K562 (cell line): ENCODE measurements at regions not wholly inside any gene's neighbourhood (a gene's known extent, or its start where the extent isn't known, plus 50 kb on each side); places are given as distances from the start of the nearest gene placed in this dataset.

Experiments
- ATAC-seq: fragments of 200-7000 bp; cut with Tn5 transposase; 3 replicates; pipeline ENCODE4 v1.9.1; 2020; ENCODE audit warnings: moderate library complexity
- BruUV-seq: library from RNA; stranded (reverse); fragments of 400-500 nt; replicated peaks from 2 replicates; lab custom pipeline; 2021; lab: Mats Ljungman, UMichigan
- CTCF ChIA-PET: fragments of 300-600 bp; formaldehyde crosslinking; extraction: SDS; loops from one replicate; lab custom pipeline; 2021; ENCODE audit warnings: low intra/inter-chr PET ratio; lab: Yijun Ruan, JAX
- POLR2A ChIA-PET: fragments of 300-600, 350-650 bp; sonication (Branson Sonifier 250); formaldehyde crosslinking; extraction: SDS; loops from one replicate; lab custom pipeline; 2021; ENCODE audit warnings: antibody characterized with exemption, inconsistent platforms; lab: Yijun Ruan, JAX
- DNase-seq, 4 experiments: peaks; one replicate each; pipeline versions ENCODE4 v3.0.0 to v3.0.0-alpha.2; 2011 to 2018; ENCODE audit warnings: low spot score in 3 of 4, mixed read lengths in 3 of 4; ENCODE audit errors: extremely low read depth in 1 of 4
- FAIRE-seq: peaks from 2 replicates; lab custom pipeline; 2011; peaks lifted over from hg19 to GRCh38; lab: Jason Lieb, UNC
- H2AFZ ChIP-seq: 2 replicates; pipeline ENCODE4 v1.6.0; 2011; ENCODE audit warnings: low read depth, low read length, control low read depth, inconsistent platforms
- H3K27ac ChIP-seq: fragments of 200-600 bp; 3 replicates; pipeline ENCODE4 v1.8.0; 2011; ENCODE audit warnings: low read depth, mild to moderate bottlenecking, control low read depth, inconsistent platforms, low read length, moderate library complexity, mixed read lengths; ENCODE audit errors: extremely low read depth
- H3K27me3 ChIP-seq, 2 experiments: fragments of 300-600 bp in 1 of 2; 2 replicates in 1 of 2; 3 replicates in 1 of 2; pipeline versions ENCODE4 v1.6.0 to v1.8.0; 2011; ENCODE audit warnings: inconsistent platforms in 2 of 2, low read length in 2 of 2, mild to moderate bottlenecking in 1 of 2, mixed read lengths in 1 of 2, moderate library complexity in 1 of 2; ENCODE audit not compliant: control insufficient read depth in 2 of 2, insufficient read depth in 2 of 2
- H3K36me3 ChIP-seq: fragments of 300-600 bp; 3 replicates; pipeline ENCODE4 v1.8.0; 2011; ENCODE audit warnings: mild to moderate bottlenecking, low read length, inconsistent platforms; ENCODE audit not compliant: control insufficient read depth, insufficient read depth
- H3K4me1 ChIP-seq, 2 experiments: fragments of 200-600 bp in 1 of 2; replicated peaks in 1 of 2; 2 replicates in 1 of 2; 3 replicates in 1 of 2; pipeline versions ENCODE4 v1.5.1 to v1.8.0; 2011; ENCODE audit warnings: inconsistent platforms in 2 of 2, low read length in 2 of 2, mild to moderate bottlenecking in 1 of 2, mixed read lengths in 1 of 2, moderate library complexity in 1 of 2; ENCODE audit not compliant: control insufficient read depth in 2 of 2, insufficient read depth in 2 of 2
- H3K4me2 ChIP-seq: 2 replicates; pipeline ENCODE4 v1.6.1; 2011; ENCODE audit warnings: low read length, control low read depth, inconsistent platforms, mixed read lengths; ENCODE audit not compliant: insufficient read depth
- H3K4me3 ChIP-seq: fragments of 200-600 bp; sonication (generic), shearing (Covaris generic); 2 replicates; pipeline ENCODE4 v1.5.1; 2016; ENCODE audit warnings: control low read depth, inconsistent platforms
- H3K79me2 ChIP-seq: fragments of 200-600 bp; 3 replicates; pipeline ENCODE4 v1.8.0; 2011; ENCODE audit warnings: low read length, inconsistent platforms; ENCODE audit not compliant: control insufficient read depth, insufficient read depth
- H3K9ac ChIP-seq, 2 experiments: 2 replicates each; pipeline versions ENCODE4 v1.6.0 to v1.6.1; 2011; ENCODE audit warnings: low read depth in 2 of 2, low read length in 2 of 2, control low read depth in 1 of 2, inconsistent platforms in 1 of 2, mild to moderate bottlenecking in 1 of 2, mixed read lengths in 1 of 2; ENCODE audit not compliant: insufficient read depth in 1 of 2
- H3K9me1 ChIP-seq: one replicate; pipeline ENCODE4 v1.6.0; 2011; ENCODE audit warnings: inconsistent platforms, mild to moderate bottlenecking, low read length, moderate library complexity; ENCODE audit not compliant: control insufficient read depth, insufficient read depth
- H3K9me3 ChIP-seq: replicated peaks from 2 replicates; pipeline ENCODE4 v1.5.1; 2011; ENCODE audit warnings: low read depth, low read length, inconsistent platforms; ENCODE audit not compliant: control insufficient read depth, insufficient read depth
- H4K20me1 ChIP-seq: replicated peaks from 2 replicates; pipeline ENCODE4 v1.6.1; 2011; ENCODE audit warnings: low read length, inconsistent platforms, mixed read lengths; ENCODE audit not compliant: control insufficient read depth, insufficient read depth
- BCOR ChIP-seq: fragments of 450-650 bp; IDR thresholded peaks from 2 replicates; pipeline ENCODE4 v1.6.1; 2016
- CEBPB ChIP-seq: fragments of 450-650 bp; IDR thresholded peaks from 2 replicates; pipeline ENCODE4 v1.6.1; 2016; ENCODE audit warnings: missing genetic modification characterization, missing compliant biosample characterization
- CEBPG ChIP-seq, 3 experiments: fragments of 200-800 bp in 1 of 3; sonication (Bioruptor generic) in 1 of 3; sonication (generic) in 1 of 3; formaldehyde crosslinking in 1 of 3; IDR thresholded peaks in 2 of 3; conservative IDR thresholded peaks in 1 of 3; 2 replicates each; pipeline versions ENCODE4 v1.6.1 to v1.8.0; 2016 to 2022; ENCODE audit warnings: missing compliant biosample characterization in 2 of 3, missing genetic modification characterization in 2 of 3, mild to moderate bottlenecking in 1 of 3, missing genetic modification reagents in 1 of 3
- E2F6 ChIP-seq, 2 experiments: IDR thresholded peaks; 2 replicates each; pipeline ENCODE4 v1.6.1; 2011; ENCODE audit warnings: borderline replicate concordance in 1 of 2, control low read depth in 1 of 2, low read depth in 1 of 2, low read length in 1 of 2, mild to moderate bottlenecking in 1 of 2, mixed read lengths in 1 of 2, moderate library complexity in 1 of 2; ENCODE audit not compliant: insufficient read depth in 1 of 2, insufficient read length in 1 of 2, poor library complexity in 1 of 2, severe bottlenecking in 1 of 2; ENCODE audit errors: extremely low read depth in 1 of 2
- E2F8 ChIP-seq: fragments of 450-650 bp; IDR thresholded peaks from 2 replicates; pipeline ENCODE4 v1.7.1; 2018; ENCODE audit warnings: mild to moderate bottlenecking, low read depth; ENCODE audit not compliant: partially characterized antibody
- GATAD2A ChIP-seq: fragments of 450-650 bp; IDR thresholded peaks from 2 replicates; pipeline ENCODE4 v1.6.1; 2017
- HOMEZ ChIP-seq: fragments of 250-450 bp; sonication (Bioruptor Pico); IDR thresholded peaks from 2 replicates; pipeline ENCODE4 v1.4.0; 2020; ENCODE audit warnings: mild to moderate bottlenecking, moderate library complexity
- MCM2 ChIP-seq: fragments of 450-650 bp; IDR thresholded peaks from 2 replicates; pipeline ENCODE4 v1.6.1; 2017; ENCODE audit warnings: low read depth, mild to moderate bottlenecking
- POLR3A ChIP-seq: IDR thresholded peaks from 2 replicates; pipeline ENCODE4 v1.6.1; 2011; ENCODE audit warnings: borderline replicate concordance, mild to moderate bottlenecking, moderate library complexity; ENCODE audit not compliant: insufficient read length, insufficient read depth; ENCODE audit errors: extremely low read depth
- ZFX ChIP-seq: sonication (generic); formaldehyde crosslinking; IDR thresholded peaks from 2 replicates; pipeline ENCODE4 v1.8.0; 2022; ENCODE audit warnings: mild to moderate bottlenecking, missing genetic modification reagents, moderate library complexity
- WGBS: fragments of 100-300 bp; shearing (Covaris generic); methylation state at CpG from one replicate; pipeline ENCODE4 v1.1.6; 2016; ENCODE audit warnings: low coverage, mixed read lengths; ENCODE audit not compliant: insufficient coverage; ENCODE audit errors: missing lambda C conversion rate; 5-methylcytosine and 5-hydroxymethylcytosine counted together
- in situ Hi-C: fragments of 300-500 bp; cut with MboI; formaldehyde crosslinking; loops from 4 replicates; pipeline ENCODE4 v1.15.0; 2018; ENCODE audit warnings: inconsistent platforms, mixed read lengths
- intact Hi-C: fragments of 100-400 bp; cut with micrococcal nuclease; formaldehyde crosslinking; loops from 2 replicates; pipeline ENCODE4 v1.14.2; 2022

- no peak for TF ChIP-seq HOMEZ (CRISPR knock-in tag)
- no peak for TF ChIP-seq MCM2
- no peak for TF ChIP-seq ZFX (CRISPR knock-in tag)
- TF ChIP-seq E2F6 (IDR thresholded peaks at IDR 0.05; ENCODE audit: borderline replicate concordance in 1 of 2, extremely low read depth in 1 of 2, insufficient read depth in 1 of 2, insufficient read length in 1 of 2, low read depth in 1 of 2, low read length in 1 of 2, poor library complexity in 1 of 2, severe bottlenecking in 1 of 2): no peak
- TF ChIP-seq, all 486 proteins: peak for 0
Observed at GRCh38 chr2:22996911-22997310, 388.1 kb upstream of the KLHL29 start (continued).

GRCh38 chr2:22998359-22998758 lies 386.6 kb upstream of the KLHL29 start:
- no peak for DNase-seq
- no peak overlapping the region for H3K4me3 ChIP-seq
- no peaks in the 10 kb centered on the region for H3K4me1 ChIP-seq
- no peak for TF ChIP-seq POLR3A
- no peak for TF ChIP-seq BCOR
- TF ChIP-seq CEBPB (tag): peak; percentile 63; the same call in 1 of the 2 replicates
- no peak for TF ChIP-seq CEBPG (CRISPR knock-in tag; IDR thresholded peaks at IDR 0.05)
- TF ChIP-seq CEBPG (tag; conservative IDR thresholded peaks at IDR 0.05 in 1 of 2, IDR thresholded peaks at IDR 0.05 in 1 of 2): peak in 1 of 2 experiments; percentile 32; a peak in 1 of 4 replicates
- no peak for TF ChIP-seq GATAD2A
- TF ChIP-seq E2F8: no peak
- no peak overlapping the region for H3K9ac ChIP-seq
- CTCF ChIA-PET: no interaction called here
- no peak for ATAC-seq
- H2AFZ ChIP-seq: no peak overlapping the region
- H3K79me2 ChIP-seq: no peaks in the 10 kb centered on the region
- POLR2A ChIA-PET: no interaction called here
- H3K27ac ChIP-seq: no peak overlapping the region
- H3K9me1 ChIP-seq: no peaks in the 10 kb centered on the region
- no peak overlapping the region for H3K4me2 ChIP-seq
- no peak for FAIRE-seq
- H3K27me3 ChIP-seq: no peaks in the 10 kb centered on the region
- no TSS peak for BruUV-seq
- H3K9me3 ChIP-seq: no peaks in the 10 kb centered on the region
- H4K20me1 ChIP-seq: no peaks in the 10 kb centered on the region
- intact Hi-C loops (no loop called here), in situ Hi-C loops (no loop called here)
- no peaks in the 10 kb centered on the region for H3K36me3 ChIP-seq
- 5% methylated on average over 3 of the region's 3 CpGs for WGBS
